ENCODE measurements at regions not wholly inside any gene's neighbourhood (a gene's known extent, or its start where the extent isn't known, plus 50 kb on each side); places are given as distances from the start of the nearest gene placed in this dataset.

DNA sequence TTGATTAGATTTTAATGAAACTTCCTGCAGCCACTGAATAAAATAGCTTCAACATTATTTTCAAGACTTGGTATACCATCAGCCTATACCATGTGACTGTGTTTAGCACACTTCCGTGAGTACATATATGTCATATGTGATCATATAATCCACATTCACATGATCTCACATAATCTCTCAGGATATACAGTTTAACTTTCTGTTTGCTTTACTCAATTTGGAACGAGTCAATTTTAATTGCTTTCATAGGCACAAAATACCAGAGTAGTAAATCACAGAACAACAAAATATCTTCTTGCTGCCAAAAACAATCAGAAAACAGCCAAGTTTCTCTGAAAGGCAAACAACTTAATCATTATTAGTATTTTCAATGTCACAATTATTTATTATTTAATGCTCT lies 731.1 kb upstream of the DIAPH2 start:
- TF ChIP-seq, protein P1, sequence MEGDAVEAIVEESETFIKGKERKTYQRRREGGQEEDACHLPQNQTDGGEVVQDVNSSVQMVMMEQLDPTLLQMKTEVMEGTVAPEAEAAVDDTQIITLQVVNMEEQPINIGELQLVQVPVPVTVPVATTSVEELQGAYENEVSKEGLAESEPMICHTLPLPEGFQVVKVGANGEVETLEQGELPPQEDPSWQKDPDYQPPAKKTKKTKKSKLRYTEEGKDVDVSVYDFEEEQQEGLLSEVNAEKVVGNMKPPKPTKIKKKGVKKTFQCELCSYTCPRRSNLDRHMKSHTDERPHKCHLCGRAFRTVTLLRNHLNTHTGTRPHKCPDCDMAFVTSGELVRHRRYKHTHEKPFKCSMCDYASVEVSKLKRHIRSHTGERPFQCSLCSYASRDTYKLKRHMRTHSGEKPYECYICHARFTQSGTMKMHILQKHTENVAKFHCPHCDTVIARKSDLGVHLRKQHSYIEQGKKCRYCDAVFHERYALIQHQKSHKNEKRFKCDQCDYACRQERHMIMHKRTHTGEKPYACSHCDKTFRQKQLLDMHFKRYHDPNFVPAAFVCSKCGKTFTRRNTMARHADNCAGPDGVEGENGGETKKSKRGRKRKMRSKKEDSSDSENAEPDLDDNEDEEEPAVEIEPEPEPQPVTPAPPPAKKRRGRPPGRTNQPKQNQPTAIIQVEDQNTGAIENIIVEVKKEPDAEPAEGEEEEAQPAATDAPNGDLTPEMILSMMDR (IDR thresholded peaks at IDR 0.05) = no peak
- no peak for TF ChIP-seq POLR2AphosphoS5 (IDR thresholded peaks at IDR 0.05; ENCODE audit: insufficient read depth in 1 of 2, low read depth in 1 of 2)
